Osteoblast (primary cell): ENCODE measurements at regions not wholly inside any gene's neighbourhood (a gene's known extent, or its start where the extent isn't known, plus 50 kb on each side); places are given as distances from the start of the nearest gene placed in this dataset.

ENCODE experiments used
- DNase-seq: peaks from one replicate; pipeline ENCODE4 v3.0.0; 2011; ENCODE audit warnings: low spot score, mixed read lengths; ENCODE audit not compliant: insufficient read length; ENCODE audit errors: missing footprints
- H2AFZ ChIP-seq: 2 replicates; pipeline ENCODE4 v1.6.0; 2011; ENCODE audit warnings: mild to moderate bottlenecking, low read length
- H3K27ac ChIP-seq: 2 replicates; pipeline ENCODE4 v1.5.1; 2011; ENCODE audit warnings: mild to moderate bottlenecking, low read depth, low read length, moderate library complexity
- H3K27me3 ChIP-seq: 2 replicates; pipeline ENCODE4 v1.6.0; 2012; ENCODE audit warnings: mild to moderate bottlenecking, control low read depth, inconsistent platforms, low read length, moderate library complexity; ENCODE audit not compliant: insufficient read depth
- H3K36me3 ChIP-seq: 2 replicates; pipeline ENCODE4 v1.5.1; 2011; ENCODE audit warnings: mild to moderate bottlenecking, low read length, control low read depth, moderate library complexity; ENCODE audit not compliant: insufficient read depth
- H3K4me1 ChIP-seq: 2 replicates; pipeline ENCODE4 v1.5.1; 2011; ENCODE audit warnings: mild to moderate bottlenecking, low read length, control low read depth, moderate library complexity; ENCODE audit not compliant: insufficient read depth
- H3K4me2 ChIP-seq: 2 replicates; pipeline ENCODE4 v1.6.0; 2011; ENCODE audit warnings: mild to moderate bottlenecking, low read length; ENCODE audit not compliant: insufficient read depth
- H3K4me3 ChIP-seq: fragments of 200-600 bp; sonication (generic); 3 replicates; pipeline ENCODE4 v1.5.1; 2012; ENCODE audit warnings: mild to moderate bottlenecking, low read length, inconsistent platforms; ENCODE audit not compliant: insufficient read depth
- H3K79me2 ChIP-seq: 2 replicates; pipeline ENCODE4 v1.6.0; 2012; ENCODE audit warnings: mild to moderate bottlenecking, low read length, control low read depth, inconsistent platforms; ENCODE audit not compliant: insufficient read depth
- H3K9me3 ChIP-seq: 2 replicates; pipeline ENCODE4 v1.5.1; 2011; ENCODE audit warnings: low read depth, low read length, control low read depth
- H4K20me1 ChIP-seq: 2 replicates; pipeline ENCODE4 v1.6.0; 2012; ENCODE audit warnings: mild to moderate bottlenecking, low read length, control low read depth; ENCODE audit not compliant: insufficient read depth
- TF ChIP-seq, protein P1 (sequence below): IDR thresholded peaks from 2 replicates; pipeline ENCODE4 v1.5.1; 2011; ENCODE audit warnings: mild to moderate bottlenecking, low read depth, low read length, moderate library complexity; ENCODE audit errors: extremely low read depth

DNA sequence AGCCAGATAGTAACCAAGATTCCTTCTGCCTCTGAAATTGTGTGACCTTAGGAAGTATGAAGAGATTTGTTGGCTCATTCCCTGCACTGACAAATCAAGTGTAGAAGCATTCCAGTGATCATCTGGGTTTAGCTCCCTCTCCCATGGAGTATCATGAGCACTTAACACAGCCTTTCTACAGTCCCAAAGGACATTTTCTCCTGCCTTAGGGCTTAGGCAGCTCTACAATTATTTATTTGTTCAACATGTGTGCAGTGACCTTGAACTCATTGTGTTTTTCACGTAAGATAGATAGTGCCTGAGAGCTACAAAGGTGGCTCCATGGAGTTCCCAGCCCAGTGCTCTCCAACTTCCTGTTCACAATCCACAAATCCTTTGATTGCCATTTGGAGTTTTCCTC is 94.8 kb upstream of the FAT3 start:
- no peaks in the 10 kb centered on the region for H3K27me3 ChIP-seq
- TF ChIP-seq, protein P1, sequence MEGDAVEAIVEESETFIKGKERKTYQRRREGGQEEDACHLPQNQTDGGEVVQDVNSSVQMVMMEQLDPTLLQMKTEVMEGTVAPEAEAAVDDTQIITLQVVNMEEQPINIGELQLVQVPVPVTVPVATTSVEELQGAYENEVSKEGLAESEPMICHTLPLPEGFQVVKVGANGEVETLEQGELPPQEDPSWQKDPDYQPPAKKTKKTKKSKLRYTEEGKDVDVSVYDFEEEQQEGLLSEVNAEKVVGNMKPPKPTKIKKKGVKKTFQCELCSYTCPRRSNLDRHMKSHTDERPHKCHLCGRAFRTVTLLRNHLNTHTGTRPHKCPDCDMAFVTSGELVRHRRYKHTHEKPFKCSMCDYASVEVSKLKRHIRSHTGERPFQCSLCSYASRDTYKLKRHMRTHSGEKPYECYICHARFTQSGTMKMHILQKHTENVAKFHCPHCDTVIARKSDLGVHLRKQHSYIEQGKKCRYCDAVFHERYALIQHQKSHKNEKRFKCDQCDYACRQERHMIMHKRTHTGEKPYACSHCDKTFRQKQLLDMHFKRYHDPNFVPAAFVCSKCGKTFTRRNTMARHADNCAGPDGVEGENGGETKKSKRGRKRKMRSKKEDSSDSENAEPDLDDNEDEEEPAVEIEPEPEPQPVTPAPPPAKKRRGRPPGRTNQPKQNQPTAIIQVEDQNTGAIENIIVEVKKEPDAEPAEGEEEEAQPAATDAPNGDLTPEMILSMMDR, result no peak
- H3K9me3 ChIP-seq, result no peaks in the 10 kb centered on the region
- H2AFZ ChIP-seq, result no peak overlapping the region
- no peaks in the 10 kb centered on the region for H4K20me1 ChIP-seq
- H3K79me2 ChIP-seq, result no peaks in the 10 kb centered on the region
- DNase-seq, result no peak
- H3K27ac ChIP-seq, result peak overlapping the region; percentile 17
- H3K4me1 ChIP-seq, result peaks cover 18% of the 10 kb centered on the region
- no peak overlapping the region for H3K4me2 ChIP-seq
- H3K36me3 ChIP-seq, result no peaks in the 10 kb centered on the region
- no peak overlapping the region for H3K4me3 ChIP-seq

DNA sequence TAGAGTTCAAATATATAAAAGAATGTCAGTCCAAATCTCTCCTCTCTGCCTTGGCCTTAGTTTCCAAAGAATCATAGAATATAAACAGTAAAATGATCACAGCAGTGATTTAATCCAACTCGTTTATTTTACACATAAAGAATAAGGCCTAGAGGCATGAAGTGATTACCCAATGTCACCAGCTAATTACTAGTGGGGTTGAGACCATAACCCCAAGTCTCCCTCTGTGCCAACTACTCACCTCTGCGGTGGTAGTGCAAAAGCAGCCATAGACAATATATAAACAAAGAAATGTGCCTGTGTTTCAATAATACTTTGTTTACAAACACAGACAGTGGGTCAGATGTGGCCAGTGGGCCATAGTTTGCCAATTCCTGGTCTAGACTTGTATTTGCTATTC is 96.6 kb upstream of the FAT3 start:
- no peaks in the 10 kb centered on the region for H3K36me3 ChIP-seq

DNA sequence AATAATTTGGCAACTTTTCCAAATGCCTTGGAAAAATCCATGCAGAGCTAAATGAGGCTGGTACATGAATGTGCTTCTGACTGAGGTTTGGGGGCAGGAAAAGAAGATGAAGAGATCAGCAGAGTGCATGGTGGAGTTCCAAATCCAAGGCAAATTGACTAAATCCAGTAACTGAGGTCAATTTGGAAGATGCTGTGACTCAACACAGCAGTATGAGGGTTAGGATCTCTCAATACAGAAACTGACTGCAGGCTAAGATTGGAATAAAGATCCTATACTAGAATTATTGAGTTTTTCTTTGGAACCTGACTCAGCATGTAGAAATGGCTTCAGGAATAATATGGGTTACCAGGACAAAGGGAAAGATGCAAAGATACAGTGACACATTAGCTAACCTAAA is 99.3 kb upstream of the FAT3 start:
- no peak for DNase-seq
- TF ChIP-seq, protein P1, result no peak
- H3K4me2 ChIP-seq, result no peak overlapping the region

More for the DNA sequence above, 96.6 kb upstream of the FAT3 start:
- Histone ChIP-seq H3K79me2 (no peaks in the 10 kb centered on the region), H3K9me3 (no peaks in the 10 kb centered on the region), H4K20me1 (no peaks in the 10 kb centered on the region), H3K4me1 (peaks cover 18% of the 10 kb centered on the region), H3K27me3 (no peaks in the 10 kb centered on the region), H3K27ac (no peak overlapping the region), H3K4me2 (no peak overlapping the region), H2AFZ (no peak overlapping the region), H3K4me3 (no peak overlapping the region)
- TF ChIP-seq, protein P1, result no peak
- DNase-seq, result no peak

DNA sequence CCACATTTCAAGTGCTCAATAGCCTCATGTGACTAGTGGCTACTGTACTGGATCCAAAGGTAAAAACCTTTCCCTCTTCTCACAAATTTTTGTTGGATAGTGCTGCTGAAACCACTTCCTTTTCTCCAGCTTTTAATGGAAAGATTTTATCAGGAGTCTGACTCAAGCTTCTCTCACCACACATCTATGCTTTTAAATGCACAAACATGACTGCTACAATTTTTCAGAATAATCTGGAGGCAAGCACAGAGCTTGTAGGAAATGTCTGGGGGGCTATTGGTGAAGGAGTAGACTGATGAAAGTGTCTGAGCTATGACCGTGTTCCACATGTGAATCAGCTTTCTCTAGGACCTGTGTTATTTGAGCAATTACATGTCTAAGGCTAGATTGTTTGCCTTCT is 101.1 kb upstream of the FAT3 start:
- H4K20me1 ChIP-seq, result no peaks in the 10 kb centered on the region
- no peak overlapping the region for H2AFZ ChIP-seq
- no peak overlapping the region for H3K4me3 ChIP-seq
- no peak for DNase-seq
- no peaks in the 10 kb centered on the region for H3K36me3 ChIP-seq
- TF ChIP-seq, protein P1, result no peak
- H3K79me2 ChIP-seq, result no peaks in the 10 kb centered on the region
- no peak overlapping the region for H3K4me2 ChIP-seq
- no peaks in the 10 kb centered on the region for H3K27me3 ChIP-seq
- H3K27ac ChIP-seq, result peak overlapping the region; percentile 36
- H3K9me3 ChIP-seq, result no peaks in the 10 kb centered on the region
- H3K4me1 ChIP-seq, result peaks cover 6% of the 10 kb centered on the region

More for the DNA sequence above, 99.3 kb upstream of the FAT3 start:
- H3K79me2 ChIP-seq, result no peaks in the 10 kb centered on the region
- H3K4me1 ChIP-seq, result peaks cover 13% of the 10 kb centered on the region
- no peak overlapping the region for H3K27ac ChIP-seq
- H4K20me1 ChIP-seq, result no peaks in the 10 kb centered on the region
- no peak overlapping the region for H3K4me3 ChIP-seq
- H2AFZ ChIP-seq, result no peak overlapping the region
- no peaks in the 10 kb centered on the region for H3K36me3 ChIP-seq
- no peaks in the 10 kb centered on the region for H3K27me3 ChIP-seq
- H3K9me3 ChIP-seq, result no peaks in the 10 kb centered on the region
